ENCODE measurements at regions not wholly inside any gene's neighbourhood (a gene's known extent, or its start where the extent isn't known, plus 50 kb on each side); places are given as distances from the start of the nearest gene placed in this dataset.

- ChIA-PET POLR2A (no interaction called here), CTCF (no interaction called here)
- Histone ChIP-seq H2AFZ (ENCODE audit: low read depth, low read length) (no peak overlapping the region), H3K36me3 (ENCODE audit: control insufficient read depth in 2 of 2, extremely low read depth in 1 of 2, insufficient read depth in 2 of 2, low read length in 2 of 2) (no peaks in the 10 kb centered on the region), H3K9me1 (replicated peaks; ENCODE audit: control insufficient read depth, extremely low read depth, insufficient read depth, low read length) (no peaks in the 10 kb centered on the region), H3K27ac (ENCODE audit: insufficient read depth, low read depth, low read length) (no peak overlapping the region), H3K9me3 (replicated peaks; ENCODE audit: control insufficient read depth, insufficient read depth, low read length) (peaks cover 5% of the 10 kb centered on the region), H3K79me2 (ENCODE audit: control insufficient read depth, insufficient read depth, low read length) (no peaks in the 10 kb centered on the region), H3K4me2 (ENCODE audit: insufficient read depth, low read length) (no peak overlapping the region), H3K4me3 (replicated peaks in 1 of 3; ENCODE audit: insufficient read depth in 1 of 3, low read depth in 1 of 3, low read length in 3 of 3) (no peak overlapping the region), H4K20me1 (replicated peaks; ENCODE audit: control insufficient read depth, extremely low read depth, insufficient read depth, low read length) (no peaks in the 10 kb centered on the region), H3K4me1 (ENCODE audit: control insufficient read depth, extremely low read depth, insufficient read depth, low read length) (no peaks in the 10 kb centered on the region), H3K9ac (replicated peaks; ENCODE audit: extremely low read depth, insufficient read depth, low read length) (no peak overlapping the region), H3K27me3 (ENCODE audit: control insufficient read depth in 2 of 2, insufficient read depth in 2 of 2, low read length in 2 of 2) (no peaks in the 10 kb centered on the region)
- TF ChIP-seq JUN (IDR thresholded peaks at IDR 0.05; ENCODE audit: borderline replicate concordance, insufficient read depth, insufficient read length, low read depth), result no peak
- no peak for TF ChIP-seq EZH2 (IDR thresholded peaks at IDR 0.05; ENCODE audit: borderline replicate concordance, low read depth, low read length, severe bottlenecking)
- no peak for TF ChIP-seq CTCF (IDR thresholded peaks at IDR 0.05; ENCODE audit: extremely low read depth in 1 of 2, insufficient read depth in 1 of 2, low read depth in 1 of 2, low read length in 2 of 2)
- TF ChIP-seq FOS (IDR thresholded peaks at IDR 0.05; ENCODE audit: borderline replicate concordance, insufficient read depth, low read length), result no peak
- intact Hi-C loops (cut with micrococcal nuclease) (no loop called here), dilution Hi-C loops (cut with MboI; ENCODE audit: extremely low pct_ligation_motif_present, low sequenced_read_pairs) (no loop called here)
- DNase-seq (ENCODE audit: low read depth, low spot score) (no peak), FAIRE-seq (no peak)
- BruUV-seq (replicated peaks), result no TSS peak
Observed at GRCh38 chr5:26034813-26035212, 1003.6 kb downstream of the CDH9 start.

- POLR2A ChIA-PET, result no interaction called here
- intact Hi-C loops (cut with micrococcal nuclease), result no loop called here
- no peaks in the 10 kb centered on the region for H3K27me3 ChIP-seq (ENCODE audit: control insufficient read depth in 2 of 2, insufficient read depth in 2 of 2, low read length in 2 of 2)
Observed at GRCh38 chr5:26031481-26031880, 1006.9 kb downstream of the CDH9 start.

More at GRCh38 chr5:26031481-26031880, 1006.9 kb downstream of the CDH9 start:
- dilution Hi-C loops (cut with MboI; ENCODE audit: extremely low pct_ligation_motif_present, low sequenced_read_pairs), result no loop called here
- H3K4me1 ChIP-seq (ENCODE audit: control insufficient read depth, extremely low read depth, insufficient read depth, low read length), result no peaks in the 10 kb centered on the region
- FAIRE-seq, result no peak
- H3K36me3 ChIP-seq (ENCODE audit: control insufficient read depth in 2 of 2, extremely low read depth in 1 of 2, insufficient read depth in 2 of 2, low read length in 2 of 2), result no peaks in the 10 kb centered on the region
- CTCF ChIA-PET, result no interaction called here
- DNase-seq (ENCODE audit: low read depth, low spot score), result no peak
- H3K79me2 ChIP-seq (ENCODE audit: control insufficient read depth, insufficient read depth, low read length), result no peaks in the 10 kb centered on the region
- H2AFZ ChIP-seq (ENCODE audit: low read depth, low read length), result no peak overlapping the region
- no peak overlapping the region for H3K4me2 ChIP-seq (ENCODE audit: insufficient read depth, low read length)
- BruUV-seq (replicated peaks), result no TSS peak
- H3K9me3 ChIP-seq (replicated peaks; ENCODE audit: control insufficient read depth, insufficient read depth, low read length), result peaks cover 5% of the 10 kb centered on the region
- no peaks in the 10 kb centered on the region for H3K9me1 ChIP-seq (replicated peaks; ENCODE audit: control insufficient read depth, extremely low read depth, insufficient read depth, low read length)
- no peak overlapping the region for H3K9ac ChIP-seq (replicated peaks; ENCODE audit: extremely low read depth, insufficient read depth, low read length)
- H3K4me3 ChIP-seq (replicated peaks in 1 of 3; ENCODE audit: insufficient read depth in 1 of 3, low read depth in 1 of 3, low read length in 3 of 3), result no peak overlapping the region
- no peak overlapping the region for H3K27ac ChIP-seq (ENCODE audit: insufficient read depth, low read depth, low read length)
- H4K20me1 ChIP-seq (replicated peaks; ENCODE audit: control insufficient read depth, extremely low read depth, insufficient read depth, low read length), result no peaks in the 10 kb centered on the region
- TF ChIP-seq MYC (IDR thresholded peaks at IDR 0.05; ENCODE audit: low read depth, low read length) (no peak), POLR2A (IDR thresholded peaks at IDR 0.05; ENCODE audit: low read depth, low read length) (no peak), EZH2 (IDR thresholded peaks at IDR 0.05; ENCODE audit: borderline replicate concordance, low read depth, low read length, severe bottlenecking) (no peak), CTCF (IDR thresholded peaks at IDR 0.05; ENCODE audit: extremely low read depth in 1 of 2, insufficient read depth in 1 of 2, low read depth in 1 of 2, low read length in 2 of 2) (no peak), MAX (IDR thresholded peaks at IDR 0.05; ENCODE audit: insufficient read depth, insufficient read length) (no peak)
